HL-60 (cell line): ENCODE measurements at regions not wholly inside any gene's neighbourhood (a gene's known extent, or its start where the extent isn't known, plus 50 kb on each side); places are given as distances from the start of the nearest gene placed in this dataset.

Source experiments
- CTCF ChIP-seq: IDR thresholded peaks from one replicate; pipeline ENCODE4 v1.5.1; 2011; ENCODE audit warnings: low read length, control low read depth, inconsistent platforms; ENCODE audit not compliant: insufficient read depth
- GABPA ChIP-seq: IDR thresholded peaks from 2 replicates; pipeline ENCODE4 v1.6.1; 2012; ENCODE audit warnings: low read depth
- REST ChIP-seq: IDR thresholded peaks from 2 replicates; pipeline ENCODE4 v1.6.1; 2012; ENCODE audit warnings: low read depth; ENCODE audit not compliant: insufficient replicate concordance

GRCh38 chr7:125480762-125481161, 551.1 kb upstream of the POT1 start:
- no peak for TF ChIP-seq GABPA
- no peak for TF ChIP-seq CTCF
- no peak for TF ChIP-seq REST
